Activated naive CD8-positive, alpha-beta T cell (primary cell): ENCODE measurements at regions not wholly inside any gene's neighbourhood (a gene's known extent, or its start where the extent isn't known, plus 50 kb on each side); places are given as distances from the start of the nearest gene placed in this dataset.

ENCODE experiments used
- H3K27ac Mint-ChIP-seq: one replicate; pipeline ENCODE4 v1.8.0; 2021; ENCODE audit warnings: mixed read lengths
- H3K27me3 Mint-ChIP-seq: one replicate; pipeline ENCODE4 v1.8.0; 2021; ENCODE audit warnings: mixed read lengths
- H3K36me3 Mint-ChIP-seq: one replicate; pipeline ENCODE4 v1.8.0; 2021; ENCODE audit warnings: mixed read lengths
- H3K4me1 Mint-ChIP-seq: one replicate; pipeline ENCODE4 v1.8.0; 2021; ENCODE audit warnings: low read depth, mixed read lengths
- H3K4me3 Mint-ChIP-seq: one replicate; pipeline ENCODE4 v1.8.0; 2021; ENCODE audit warnings: mild to moderate bottlenecking, mixed read lengths
- H3K9me3 Mint-ChIP-seq: one replicate; pipeline ENCODE4 v1.8.0; 2021; ENCODE audit warnings: low read depth, mixed read lengths

DNA sequence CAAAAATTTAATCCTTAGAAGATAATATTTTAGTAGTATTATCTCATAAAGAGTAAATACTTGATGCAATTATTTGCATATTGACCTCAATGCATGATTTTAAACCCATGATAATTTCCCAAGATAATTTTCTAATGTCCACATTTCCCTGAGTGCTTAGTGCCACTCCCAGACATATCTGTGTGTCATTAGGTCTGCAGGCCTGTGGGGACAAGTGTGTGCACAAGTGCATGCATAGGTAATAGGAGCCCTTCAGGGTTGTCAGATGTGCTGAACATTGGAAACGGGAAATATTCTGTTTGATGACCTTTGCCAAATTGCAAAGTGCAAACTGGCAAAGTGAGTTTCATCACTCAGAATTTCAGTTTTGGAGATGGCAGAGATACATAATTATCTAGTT lies 369.9 kb downstream of the KLF5 start:
- H3K4me1 Mint-ChIP-seq: peaks cover under 1% of the 10 kb centered on the region
- H3K27me3 Mint-ChIP-seq: no peaks in the 10 kb centered on the region
- no peaks in the 10 kb centered on the region for H3K36me3 Mint-ChIP-seq
- no peak overlapping the region for H3K27ac Mint-ChIP-seq
- no peak overlapping the region for H3K4me3 Mint-ChIP-seq
- no peaks in the 10 kb centered on the region for H3K9me3 Mint-ChIP-seq

GRCh38 chr13:73428137-73428536 lies 369.3 kb downstream of the KLF5 start:
- H3K4me3 Mint-ChIP-seq: no peak overlapping the region
- H3K9me3 Mint-ChIP-seq: no peaks in the 10 kb centered on the region
- H3K4me1 Mint-ChIP-seq: no peaks in the 10 kb centered on the region
- no peak overlapping the region for H3K27ac Mint-ChIP-seq
- H3K27me3 Mint-ChIP-seq: no peaks in the 10 kb centered on the region
- no peaks in the 10 kb centered on the region for H3K36me3 Mint-ChIP-seq

DNA sequence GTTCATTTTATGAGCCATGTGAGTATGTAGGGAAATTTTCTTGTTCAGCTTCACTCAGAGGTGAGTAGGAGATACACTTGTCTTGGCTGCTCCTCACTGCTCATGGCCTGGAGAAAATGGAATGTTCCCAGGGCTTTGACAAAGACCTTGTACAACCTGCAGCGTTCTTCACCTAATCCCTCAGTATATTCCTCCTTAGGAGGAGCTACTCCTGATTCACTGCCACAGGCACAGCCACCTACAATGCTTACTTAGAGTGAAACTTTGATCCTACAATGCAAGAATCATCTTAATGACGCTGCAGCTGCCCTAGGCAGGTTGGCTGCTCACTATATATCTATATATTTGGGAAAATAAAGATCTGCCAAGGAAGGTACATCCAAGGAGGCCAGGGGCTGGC lies 364.2 kb downstream of the KLF5 start:
- no peak overlapping the region for H3K4me3 Mint-ChIP-seq
- no peak overlapping the region for H3K27ac Mint-ChIP-seq
- no peaks in the 10 kb centered on the region for H3K27me3 Mint-ChIP-seq
- no peaks in the 10 kb centered on the region for H3K4me1 Mint-ChIP-seq
- no peaks in the 10 kb centered on the region for H3K36me3 Mint-ChIP-seq
- no peaks in the 10 kb centered on the region for H3K9me3 Mint-ChIP-seq

- Mint-ChIP-seq H3K4me3 (no peak overlapping the region), H3K4me1 (no peaks in the 10 kb centered on the region), H3K27ac (no peak overlapping the region), H3K36me3 (no peaks in the 10 kb centered on the region), H3K9me3 (no peaks in the 10 kb centered on the region), H3K27me3 (no peaks in the 10 kb centered on the region)
Measured at GRCh38 chr13:73421310-73421912, 362.6 kb downstream of the KLF5 start.

DNA sequence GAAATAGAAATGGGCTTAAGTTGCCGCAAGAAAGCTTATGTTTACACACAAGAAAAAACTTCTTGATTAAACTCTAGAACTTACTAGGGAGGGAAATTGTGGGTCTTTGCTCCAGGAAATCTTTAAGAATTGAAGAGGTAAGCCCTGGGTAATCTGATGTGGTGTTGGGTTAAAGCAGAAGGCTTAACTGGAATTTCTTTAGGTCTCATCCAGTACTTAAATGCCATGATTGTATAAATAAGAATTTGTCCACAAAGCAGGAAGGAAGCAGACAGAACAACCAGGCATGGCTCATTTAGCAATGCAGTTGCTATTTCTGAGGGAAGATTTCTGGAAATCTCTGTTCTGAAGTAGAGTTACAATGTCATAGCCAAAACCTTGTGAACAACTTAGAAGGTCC lies 360.4 kb downstream of the KLF5 start:
- H3K4me3 Mint-ChIP-seq: no peak overlapping the region
- H3K27me3 Mint-ChIP-seq: no peaks in the 10 kb centered on the region
- H3K27ac Mint-ChIP-seq: no peak overlapping the region
- H3K9me3 Mint-ChIP-seq: no peaks in the 10 kb centered on the region
- no peaks in the 10 kb centered on the region for H3K36me3 Mint-ChIP-seq
- no peaks in the 10 kb centered on the region for H3K4me1 Mint-ChIP-seq

DNA sequence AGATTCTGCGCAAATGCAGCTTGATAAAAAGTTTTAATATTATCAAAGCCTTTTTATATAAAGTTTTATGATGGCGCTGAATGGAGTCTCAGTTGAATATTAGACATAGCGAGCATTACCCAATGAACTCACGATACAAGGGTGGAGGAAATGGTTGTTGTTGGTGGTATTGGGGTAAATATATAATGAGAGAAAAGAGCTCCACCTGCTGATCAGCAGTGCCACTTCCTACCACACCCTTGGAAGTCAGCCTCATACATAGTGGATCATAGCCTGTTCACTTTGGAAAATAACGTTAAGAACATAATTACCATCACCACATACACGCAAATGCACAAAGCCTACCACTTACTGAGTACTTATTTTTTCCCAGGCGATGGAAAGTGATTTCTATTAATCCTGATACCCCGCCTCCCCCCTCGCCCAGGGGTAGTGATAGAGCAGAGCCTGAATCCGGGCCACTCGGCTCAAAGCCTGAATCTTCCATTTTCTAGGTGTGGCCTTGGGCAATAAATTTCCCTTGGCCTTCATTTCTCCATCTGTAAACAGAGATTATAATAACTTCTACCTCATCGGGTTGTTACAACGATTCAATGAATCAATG lies 358.3 kb downstream of the KLF5 start:
- Mint-ChIP-seq H3K36me3 (no peaks in the 10 kb centered on the region), H3K27me3 (no peaks in the 10 kb centered on the region), H3K27ac (no peak overlapping the region), H3K4me1 (no peaks in the 10 kb centered on the region), H3K4me3 (no peak overlapping the region), H3K9me3 (no peaks in the 10 kb centered on the region)

DNA sequence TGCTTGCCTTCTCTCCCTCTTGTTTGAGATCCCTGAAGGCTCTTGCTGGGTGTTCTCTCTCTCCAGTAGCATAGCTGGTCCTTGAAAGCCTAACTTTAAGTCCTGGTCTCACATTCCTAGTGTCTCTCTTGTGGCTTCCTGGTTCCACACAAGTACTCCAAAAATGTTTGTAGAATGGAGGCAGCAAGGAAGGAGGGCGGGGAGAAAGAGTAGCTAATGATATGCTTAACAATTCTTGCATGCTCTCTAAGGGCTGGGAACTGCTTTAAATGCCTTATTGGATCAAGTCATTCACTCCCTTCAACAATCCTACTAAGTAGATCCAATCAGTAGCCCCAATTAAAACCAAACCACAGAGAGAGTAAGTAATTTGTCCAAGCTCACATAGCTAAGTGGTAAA lies 357.3 kb downstream of the KLF5 start:
- Mint-ChIP-seq H3K4me1 (no peaks in the 10 kb centered on the region), H3K27ac (no peak overlapping the region)

DNA sequence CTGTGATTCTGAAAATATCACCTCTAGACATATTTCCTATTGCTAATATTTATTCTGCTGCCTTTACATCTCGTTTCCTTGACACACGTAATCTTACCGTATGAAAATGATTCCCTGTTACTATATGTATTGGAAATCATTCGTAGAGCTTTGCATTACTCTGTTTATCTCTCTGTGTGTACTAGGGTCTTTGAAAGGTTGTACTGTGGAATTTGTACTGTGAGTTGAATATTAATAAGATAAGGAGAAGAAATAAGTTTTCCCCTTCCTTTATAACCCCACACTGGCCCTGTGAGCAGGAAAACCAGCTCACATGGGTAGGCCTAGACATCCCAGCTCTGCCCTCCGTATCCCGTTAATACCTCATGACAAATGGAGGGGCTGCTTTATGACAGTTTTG lies 354.9 kb downstream of the KLF5 start:
- H3K4me3 Mint-ChIP-seq: no peak overlapping the region
- no peaks in the 10 kb centered on the region for H3K4me1 Mint-ChIP-seq
- H3K36me3 Mint-ChIP-seq: no peaks in the 10 kb centered on the region
- no peaks in the 10 kb centered on the region for H3K9me3 Mint-ChIP-seq
- no peaks in the 10 kb centered on the region for H3K27me3 Mint-ChIP-seq
- H3K27ac Mint-ChIP-seq: no peak overlapping the region

More for the DNA sequence above, 357.3 kb downstream of the KLF5 start:
- Mint-ChIP-seq H3K36me3 (no peaks in the 10 kb centered on the region), H3K27me3 (no peaks in the 10 kb centered on the region), H3K4me3 (no peak overlapping the region), H3K9me3 (no peaks in the 10 kb centered on the region)

- Mint-ChIP-seq H3K9me3 (no peaks in the 10 kb centered on the region), H3K36me3 (no peaks in the 10 kb centered on the region)
Measured at GRCh38 chr13:73412933-73413332, 354.1 kb downstream of the KLF5 start.

GRCh38 chr13:73411067-73411809 lies 352.4 kb downstream of the KLF5 start:
- Mint-ChIP-seq H3K4me3 (no peak overlapping the region), H3K27ac (no peak overlapping the region), H3K4me1 (no peaks in the 10 kb centered on the region), H3K9me3 (no peaks in the 10 kb centered on the region), H3K27me3 (no peaks in the 10 kb centered on the region), H3K36me3 (no peaks in the 10 kb centered on the region)

More at GRCh38 chr13:73412933-73413332, 354.1 kb downstream of the KLF5 start:
- Mint-ChIP-seq H3K27ac (no peak overlapping the region), H3K4me3 (no peak overlapping the region), H3K27me3 (no peaks in the 10 kb centered on the region), H3K4me1 (no peaks in the 10 kb centered on the region)

DNA sequence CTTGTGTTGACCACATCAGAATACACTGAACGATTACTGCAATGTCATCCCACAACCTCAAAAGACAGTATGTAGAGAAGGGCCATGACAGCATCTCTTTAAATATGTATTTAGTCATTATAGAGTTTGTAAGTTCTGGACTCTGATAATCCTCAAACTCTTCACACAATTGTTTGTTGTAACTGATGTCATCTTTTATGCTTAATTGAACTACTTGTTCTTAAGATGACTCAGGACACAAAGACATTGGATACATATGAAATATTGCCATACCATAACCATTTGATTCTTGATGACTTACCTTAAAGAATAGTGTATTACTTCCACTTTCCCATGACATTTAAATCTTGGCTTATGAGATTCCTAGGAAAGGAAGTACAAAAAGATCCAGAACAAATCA lies 347.6 kb downstream of the KLF5 start:
- Mint-ChIP-seq H3K9me3 (no peaks in the 10 kb centered on the region), H3K27ac (no peak overlapping the region), H3K36me3 (no peaks in the 10 kb centered on the region), H3K4me1 (no peaks in the 10 kb centered on the region), H3K4me3 (no peak overlapping the region), H3K27me3 (no peaks in the 10 kb centered on the region)

- Mint-ChIP-seq H3K36me3 (no peaks in the 10 kb centered on the region), H3K4me1 (no peaks in the 10 kb centered on the region), H3K4me3 (no peak overlapping the region), H3K9me3 (no peaks in the 10 kb centered on the region), H3K27me3 (no peaks in the 10 kb centered on the region), H3K27ac (no peak overlapping the region)
Measured at GRCh38 chr13:73404581-73404980, 345.8 kb downstream of the KLF5 start.

GRCh38 chr13:73403355-73404120 lies 344.7 kb downstream of the KLF5 start:
- H3K9me3 Mint-ChIP-seq: no peaks in the 10 kb centered on the region
- H3K4me3 Mint-ChIP-seq: no peak overlapping the region
- no peaks in the 10 kb centered on the region for H3K36me3 Mint-ChIP-seq
- H3K27me3 Mint-ChIP-seq: no peaks in the 10 kb centered on the region
- no peak overlapping the region for H3K27ac Mint-ChIP-seq
- H3K4me1 Mint-ChIP-seq: no peaks in the 10 kb centered on the region

DNA sequence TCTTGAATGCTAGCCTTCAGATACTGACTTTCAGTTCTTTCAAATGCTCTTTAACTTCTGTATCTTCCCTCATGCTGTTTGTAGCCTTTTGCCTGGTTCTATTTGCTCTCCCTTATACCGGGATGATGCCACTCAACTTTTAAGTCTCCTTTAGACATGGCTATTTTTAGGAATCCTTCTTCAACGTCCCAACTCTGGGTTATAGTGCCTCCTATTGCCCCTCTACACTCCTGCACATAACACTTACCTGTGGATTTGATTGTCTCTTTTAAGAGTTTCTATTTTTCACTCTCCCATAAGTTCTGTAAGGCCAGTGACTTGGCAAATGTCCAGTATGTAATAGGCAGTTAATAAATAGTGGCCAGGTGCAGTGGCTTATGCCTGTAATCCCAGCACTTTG lies 343.0 kb downstream of the KLF5 start:
- Mint-ChIP-seq H3K27me3 (no peaks in the 10 kb centered on the region), H3K4me3 (no peak overlapping the region), H3K4me1 (no peaks in the 10 kb centered on the region), H3K27ac (no peak overlapping the region), H3K9me3 (no peaks in the 10 kb centered on the region), H3K36me3 (no peaks in the 10 kb centered on the region)
